ENCODE measurements at regions not wholly inside any gene's neighbourhood (a gene's known extent, or its start where the extent isn't known, plus 50 kb on each side); places are given as distances from the start of the nearest gene placed in this dataset.
"Not testable (repeated sequence)": the region's sequence is repeated elsewhere in the genome, so short reads cannot be mapped to it uniquely, and the experiment has no call there.

- not testable (repeated sequence) for TF ChIP-seq RAD21 (IDR thresholded peaks at IDR 0.05); MAX (IDR thresholded peaks at IDR 0.05); EGR1 (IDR thresholded peaks at IDR 0.05; ENCODE audit: low read depth in 2 of 2); TAF1 (conservative IDR thresholded peaks at IDR 0.05); JUND (IDR thresholded peaks at IDR 0.05)
- TF ChIP-seq, protein P1, sequence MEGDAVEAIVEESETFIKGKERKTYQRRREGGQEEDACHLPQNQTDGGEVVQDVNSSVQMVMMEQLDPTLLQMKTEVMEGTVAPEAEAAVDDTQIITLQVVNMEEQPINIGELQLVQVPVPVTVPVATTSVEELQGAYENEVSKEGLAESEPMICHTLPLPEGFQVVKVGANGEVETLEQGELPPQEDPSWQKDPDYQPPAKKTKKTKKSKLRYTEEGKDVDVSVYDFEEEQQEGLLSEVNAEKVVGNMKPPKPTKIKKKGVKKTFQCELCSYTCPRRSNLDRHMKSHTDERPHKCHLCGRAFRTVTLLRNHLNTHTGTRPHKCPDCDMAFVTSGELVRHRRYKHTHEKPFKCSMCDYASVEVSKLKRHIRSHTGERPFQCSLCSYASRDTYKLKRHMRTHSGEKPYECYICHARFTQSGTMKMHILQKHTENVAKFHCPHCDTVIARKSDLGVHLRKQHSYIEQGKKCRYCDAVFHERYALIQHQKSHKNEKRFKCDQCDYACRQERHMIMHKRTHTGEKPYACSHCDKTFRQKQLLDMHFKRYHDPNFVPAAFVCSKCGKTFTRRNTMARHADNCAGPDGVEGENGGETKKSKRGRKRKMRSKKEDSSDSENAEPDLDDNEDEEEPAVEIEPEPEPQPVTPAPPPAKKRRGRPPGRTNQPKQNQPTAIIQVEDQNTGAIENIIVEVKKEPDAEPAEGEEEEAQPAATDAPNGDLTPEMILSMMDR (IDR thresholded peaks at IDR 0.05; ENCODE audit: low read depth, low read length, missing input control) = not testable (repeated sequence)
Measured at GRCh38 chr5:67779893-67780623, 435.5 kb upstream of the PIK3R1 start.

Measured in liver (tissue), 3 donors.